Adrenal gland (tissue), 9 donors: ENCODE measurements at regions not wholly inside any gene's neighbourhood (a gene's known extent, or its start where the extent isn't known, plus 50 kb on each side); places are given as distances from the start of the nearest gene placed in this dataset.
"Not testable (repeated sequence)": the region's sequence is repeated elsewhere in the genome, so short reads cannot be mapped to it uniquely, and the experiment has no call there.

Experiments used
- DNase-seq, 7 donors: peaks; one replicate each; pipeline ENCODE4 v3.0.0-alpha.2; 2019 to 2020
- H3K27ac ChIP-seq, 5 donors: fragments of 200-600 bp; sonication (generic) in 4 of 5; 1 replicate in 3 of 5; 2 replicates in 2 of 5; pipeline versions ENCODE4 v1.5.1 to v1.8.0; 2016 to 2020; ENCODE audit warnings: mild to moderate bottlenecking in 1 of 5
- H3K27me3 ChIP-seq: fragments of 200-600 bp; 2 replicates; pipeline ENCODE4 v1.8.0; 2021
- H3K36me3 ChIP-seq, 2 donors: fragments of 200-600 bp; replicated peaks in 1 of 2; 1 replicate in 1 of 2; 2 replicates in 1 of 2; pipeline versions ENCODE4 v1.5.1 to v1.8.0; 2018 to 2022
- H3K4me1 ChIP-seq, 2 donors: fragments of 200-600 bp; replicated peaks in 1 of 2; 1 replicate in 1 of 2; 2 replicates in 1 of 2; pipeline versions ENCODE4 v1.5.1 to v1.8.0; 2018 to 2021
- H3K4me3 ChIP-seq, 4 donors: fragments of 200-600 bp; sonication (generic) in 3 of 4; one replicate each; pipeline ENCODE4 v1.5.1; 2016 to 2018
- H3K9me3 ChIP-seq, 3 donors: fragments of 200-600 bp; sonication (generic) in 1 of 3; replicated peaks in 1 of 3; 1 replicate in 2 of 3; 2 replicates in 1 of 3; pipeline versions ENCODE4 v1.5.1 to v1.8.0; 2016 to 2021
- CTCF ChIP-seq, 6 experiments: fragments of 450-650 bp in 4 of 6; fragments of 200-600 bp in 2 of 6; sonication (generic) in 1 of 6; IDR thresholded peaks; 1 replicate in 5 of 6; 2 replicates in 1 of 6; pipeline versions ENCODE4 v1.5.1 to v1.8.0; 2016 to 2021; ENCODE audit warnings: antibody characterized with exemption in 6 of 6, mild to moderate bottlenecking in 2 of 6, moderate library complexity in 1 of 6
- POLR2A ChIP-seq, 2 donors: fragments of 450-650 bp; IDR thresholded peaks; one replicate each; pipeline ENCODE4 v1.6.1; 2017; ENCODE audit warnings: antibody characterized with exemption in 2 of 2, mild to moderate bottlenecking in 2 of 2, moderate library complexity in 1 of 2
- WGBS, 4 donors: extraction: QIAGEN DNeasy Blood & Tissue Kit in 2 of 4; methylation state at CpG; one replicate each; pipeline versions ENCODE4 v1.1.5 to v1.1.7; 2013 to 2017; 5-methylcytosine and 5-hydroxymethylcytosine counted together
- intact Hi-C, 2 donors: fragments of 100-400 bp; cut with DNase I; formaldehyde crosslinking; loops; one replicate each; pipeline versions ENCODE4 v1.14.1 to v1.15.0; 2022 to 2023
- donor health status: healthy with polysubstance abuse.
- donor health status: Bipolar disorder and iron deficiency.
- donor health status: DM: yes; HTN: yes; CAD: no.
- donor health status: DM: no; HTN: no; CAD: no.
- donor health status: DM: no; HTN: no; CAD: no.

- TF ChIP-seq CTCF (IDR thresholded peaks at IDR 0.05) (no peak), POLR2A (IDR thresholded peaks at IDR 0.05) (no peak)
- WGBS, 4 donors, result 57 to 70% (median 62%) methylated on average over 4 of the region's 4 CpGs
Observed at GRCh38 chr14:43729143-43729542, 777.9 kb downstream of the FSCB start.

GRCh38 chr14:43706900-43707299, 800.2 kb downstream of the FSCB start:
- H3K27me3 ChIP-seq, result no peaks in the 10 kb centered on the region
- H3K4me1 ChIP-seq, result no peaks in the 10 kb centered on the region
- no peaks in the 10 kb centered on the region for H3K9me3 ChIP-seq
- TF ChIP-seq CTCF (IDR thresholded peaks at IDR 0.05) (no peak), POLR2A (IDR thresholded peaks at IDR 0.05) (no peak)
- H3K27ac ChIP-seq, result no peak overlapping the region
- no peak for DNase-seq
- intact Hi-C loops, result no loop called here
- H3K36me3 ChIP-seq, result no peaks in the 10 kb centered on the region
- no peak overlapping the region for H3K4me3 ChIP-seq

More at GRCh38 chr14:43729143-43729542, 777.9 kb downstream of the FSCB start:
- H3K4me1 ChIP-seq, result no peaks in the 10 kb centered on the region
- no peaks in the 10 kb centered on the region for H3K9me3 ChIP-seq
- no peaks in the 10 kb centered on the region for H3K27me3 ChIP-seq
- H3K36me3 ChIP-seq, result no peaks in the 10 kb centered on the region
- H3K4me3 ChIP-seq, result no peak overlapping the region
- intact Hi-C loops, result no loop called here
- DNase-seq, result no peak
- H3K27ac ChIP-seq, result no peak overlapping the region

- H3K9me3 ChIP-seq, H3K27me3 ChIP-seq, H3K4me3 ChIP-seq, H3K27ac ChIP-seq, H3K4me1 ChIP-seq, H3K36me3 ChIP-seq, intact Hi-C loops, DNase-seq: not testable (repeated sequence)
- WGBS, 4 donors, result 88 to 91% (median 89%) methylated on average over 15 to 20 of the region's 20 CpGs
Observed at GRCh38 chr14:43698561-43699284, 808.4 kb downstream of the FSCB start.

GRCh38 chr14:43697003-43697402, 810.1 kb downstream of the FSCB start:
- Histone ChIP-seq H3K27me3 (no peaks in the 10 kb centered on the region), H3K36me3 (no peaks in the 10 kb centered on the region), H3K9me3 (no peaks in the 10 kb centered on the region), H3K27ac (no peak overlapping the region), H3K4me1 (peaks cover 0 to 4% of the 10 kb centered on the region in 2 donors), H3K4me3 (no peak overlapping the region)
- intact Hi-C loops, result no loop called here
- 90 to 96% (median 93%) methylated on average over 1 of the region's 1 CpG for WGBS, 4 donors
- TF ChIP-seq POLR2A (IDR thresholded peaks at IDR 0.05), result no peak
- TF ChIP-seq CTCF (IDR thresholded peaks at IDR 0.05), result no peak
- no peak for DNase-seq

GRCh38 chr14:43692706-43693105, 814.4 kb downstream of the FSCB start:
- H3K36me3 ChIP-seq, result no peaks in the 10 kb centered on the region
- no peaks in the 10 kb centered on the region for H3K27me3 ChIP-seq
- WGBS, 4 donors, result 23 to 37% (median 29%) methylated on average over 1 of the region's 1 CpG
- H3K27ac ChIP-seq, result no peak overlapping the region
- no peak overlapping the region for H3K4me3 ChIP-seq
- TF ChIP-seq POLR2A (IDR thresholded peaks at IDR 0.05) (no peak), CTCF (IDR thresholded peaks at IDR 0.05) (no peak)
- H3K4me1 ChIP-seq, result peaks cover 0 to 4% of the 10 kb centered on the region in 2 donors
- intact Hi-C loops, result no loop called here
- H3K9me3 ChIP-seq, result no peaks in the 10 kb centered on the region
- no peak for DNase-seq
